Left ventricle myocardium superior (tissue), 1 donor: ENCODE measurements at regions not wholly inside any gene's neighbourhood (a gene's known extent, or its start where the extent isn't known, plus 50 kb on each side); places are given as distances from the start of the nearest gene placed in this dataset.
"Not testable (repeated sequence)": the region's sequence is repeated elsewhere in the genome, so short reads cannot be mapped to it uniquely, and the experiment has no call there.

Experiments
- ATAC-seq: fragments of 200-7000 bp; cut with Tn5 transposase; one replicate; pipeline ENCODE4 v1.9.1; 2020; ENCODE audit warnings: mild to moderate bottlenecking, moderate library complexity
- DNase-seq: peaks from one replicate; pipeline ENCODE4 v3.0.0-alpha.2; 2020
- intact Hi-C: fragments of 100-400 bp; cut with micrococcal nuclease; formaldehyde crosslinking; loops from one replicate; pipeline ENCODE4 v1.11.0; 2022
- donor health status: DM: no; HTN: yes; CAD: no; lungs with severe emphysema.

DNA sequence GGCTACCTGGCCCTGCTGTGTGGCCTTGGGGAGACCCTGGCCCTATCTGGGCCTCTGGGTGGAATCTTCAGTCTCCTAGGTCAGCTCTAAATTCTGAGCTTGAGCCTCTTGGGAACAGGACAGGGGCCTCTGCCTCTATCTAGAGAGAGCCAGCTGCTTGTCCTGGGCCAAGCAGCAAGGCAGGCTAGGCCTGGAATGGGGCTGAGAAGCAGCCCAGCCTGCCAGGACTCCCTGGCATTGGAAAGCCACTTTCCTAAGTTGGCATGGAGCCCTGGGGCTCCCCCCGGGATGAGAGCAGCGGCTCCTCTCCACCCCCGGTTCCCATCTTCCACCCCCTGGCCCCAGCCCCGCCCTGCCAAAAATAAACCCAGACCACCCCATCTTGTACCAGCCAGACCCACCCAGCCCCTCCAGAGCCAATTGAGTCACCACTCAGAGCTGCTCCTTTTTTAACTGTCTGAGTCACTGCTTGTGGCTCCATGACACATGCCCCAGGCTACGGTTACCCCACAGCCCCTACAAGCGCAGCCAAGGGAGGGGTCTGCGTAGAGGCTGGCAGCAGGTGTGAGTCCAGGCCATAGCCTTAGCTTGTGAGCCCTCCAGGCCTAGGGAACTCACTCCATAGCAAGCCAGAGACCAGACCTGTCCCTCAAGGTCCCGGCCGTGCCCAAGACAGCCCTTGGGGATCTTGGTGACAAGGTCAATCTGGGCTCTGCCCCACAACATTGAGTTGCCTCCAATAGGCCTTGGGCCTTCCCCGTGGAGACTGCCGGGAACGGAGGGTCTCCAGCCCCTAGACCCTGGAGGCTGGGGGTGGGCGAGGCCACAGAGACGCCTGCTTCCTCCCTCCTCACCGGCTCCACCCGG is 189.7 kb downstream of the TBC1D2B start:
- DNase-seq = peak; percentile 10
- peak; percentile 71 for ATAC-seq
- intact Hi-C loops = not testable (repeated sequence)

- DNase-seq (no peak), ATAC-seq (no peak)
- intact Hi-C loops = no loop called here
These were observed 190.6 kb downstream of the TBC1D2B start for GRCh38 chr15:77886805-77887448.

DNA sequence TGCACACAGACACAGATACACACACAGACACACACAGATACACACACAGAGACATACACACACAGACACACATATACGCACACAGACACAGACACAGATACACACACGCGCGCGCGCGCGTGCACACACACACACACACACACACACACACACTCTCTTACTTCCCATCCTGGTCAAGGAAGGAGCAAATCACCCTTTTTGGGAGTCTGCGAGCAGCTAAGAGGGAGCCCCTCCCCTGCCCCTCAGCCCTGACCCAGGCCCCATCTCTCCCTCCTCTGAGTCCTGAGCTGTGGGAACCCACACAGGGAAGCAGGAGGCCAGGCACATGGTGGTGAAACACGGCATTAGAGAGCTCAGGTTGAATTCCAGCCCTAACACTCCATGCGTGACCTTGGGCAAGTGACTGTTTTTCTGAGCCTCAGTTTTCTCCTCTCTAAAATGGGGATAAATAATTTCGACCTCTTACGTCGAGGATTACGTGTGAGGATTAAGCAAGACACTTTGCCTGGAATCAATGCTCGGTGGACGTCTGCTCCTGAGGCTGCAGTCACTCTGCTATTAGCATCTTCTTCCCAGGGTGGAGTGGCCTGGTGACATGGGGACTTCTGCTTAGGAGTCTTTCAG is 191.5 kb downstream of the TBC1D2B start:
- intact Hi-C loops, DNase-seq, ATAC-seq: not testable (repeated sequence)

DNA sequence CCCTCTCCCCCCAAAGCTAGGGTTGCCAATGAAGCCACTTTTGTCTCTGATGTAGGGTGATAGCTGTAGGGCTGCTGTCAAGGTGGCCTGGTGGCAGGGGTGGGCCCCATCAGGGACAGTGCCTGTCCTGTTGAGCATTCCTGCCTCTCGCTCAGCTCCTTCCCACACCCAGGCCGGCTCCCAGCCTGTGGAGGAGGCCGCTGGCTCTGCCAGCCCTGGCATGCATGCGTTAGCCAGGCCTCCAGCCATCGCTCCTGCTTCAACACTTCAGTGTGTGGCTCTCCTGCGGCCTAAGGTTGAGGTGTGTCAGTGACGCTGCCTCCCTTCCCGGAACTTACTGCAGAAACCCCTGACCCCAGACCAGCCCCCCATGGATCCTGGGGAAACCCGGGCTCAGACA is 194.5 kb downstream of the TBC1D2B start:
- ATAC-seq = peak; percentile 7
- DNase-seq, intact Hi-C loops: not testable (repeated sequence)

- no peak for DNase-seq
- intact Hi-C loops = no loop called here
- no peak for ATAC-seq
These were observed 195.6 kb downstream of the TBC1D2B start for GRCh38 chr15:77881950-77882349.

GRCh38 chr15:77881535-77881934 is 196.0 kb downstream of the TBC1D2B start:
- DNase-seq, ATAC-seq, intact Hi-C loops: not testable (repeated sequence)

GRCh38 chr15:77879466-77879865 is 198.0 kb downstream of the TBC1D2B start:
- ATAC-seq, intact Hi-C loops, DNase-seq: not testable (repeated sequence)

DNA sequence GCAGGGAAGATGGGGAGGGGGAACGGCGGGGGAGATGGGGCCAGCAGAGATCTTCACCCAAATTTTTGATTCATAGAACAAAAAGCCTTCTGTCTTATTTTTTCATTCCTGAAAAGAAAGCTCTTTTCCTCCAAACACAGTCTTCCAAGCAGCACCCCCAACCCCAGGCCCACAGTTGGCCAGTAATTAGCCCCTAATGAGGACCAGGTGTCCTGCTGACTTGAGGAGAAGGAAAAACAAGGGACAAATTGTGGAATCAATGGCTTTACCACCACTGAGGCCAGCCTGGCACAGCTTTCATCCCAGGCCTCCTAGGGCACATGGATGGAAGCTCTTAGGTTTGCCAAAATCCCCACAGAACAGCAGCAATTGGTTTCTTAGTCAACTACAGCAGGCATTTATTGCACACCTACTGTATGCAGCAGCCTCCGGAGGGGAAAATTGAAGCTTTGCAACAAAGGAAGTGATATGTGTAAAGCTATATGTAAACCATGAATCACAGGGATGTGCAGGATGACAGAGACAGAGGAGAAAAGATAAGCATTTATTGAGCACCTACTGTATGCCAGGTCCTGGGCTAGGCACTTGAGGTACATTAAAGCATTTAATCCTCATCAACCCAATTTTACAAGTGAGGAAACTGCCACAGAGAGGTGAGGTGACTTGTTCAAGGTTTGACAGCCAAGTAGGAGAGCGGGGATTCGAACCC is 199.5 kb downstream of the TBC1D2B start:
- no peak for ATAC-seq
- intact Hi-C loops = no loop called here
- DNase-seq = no peak

DNA sequence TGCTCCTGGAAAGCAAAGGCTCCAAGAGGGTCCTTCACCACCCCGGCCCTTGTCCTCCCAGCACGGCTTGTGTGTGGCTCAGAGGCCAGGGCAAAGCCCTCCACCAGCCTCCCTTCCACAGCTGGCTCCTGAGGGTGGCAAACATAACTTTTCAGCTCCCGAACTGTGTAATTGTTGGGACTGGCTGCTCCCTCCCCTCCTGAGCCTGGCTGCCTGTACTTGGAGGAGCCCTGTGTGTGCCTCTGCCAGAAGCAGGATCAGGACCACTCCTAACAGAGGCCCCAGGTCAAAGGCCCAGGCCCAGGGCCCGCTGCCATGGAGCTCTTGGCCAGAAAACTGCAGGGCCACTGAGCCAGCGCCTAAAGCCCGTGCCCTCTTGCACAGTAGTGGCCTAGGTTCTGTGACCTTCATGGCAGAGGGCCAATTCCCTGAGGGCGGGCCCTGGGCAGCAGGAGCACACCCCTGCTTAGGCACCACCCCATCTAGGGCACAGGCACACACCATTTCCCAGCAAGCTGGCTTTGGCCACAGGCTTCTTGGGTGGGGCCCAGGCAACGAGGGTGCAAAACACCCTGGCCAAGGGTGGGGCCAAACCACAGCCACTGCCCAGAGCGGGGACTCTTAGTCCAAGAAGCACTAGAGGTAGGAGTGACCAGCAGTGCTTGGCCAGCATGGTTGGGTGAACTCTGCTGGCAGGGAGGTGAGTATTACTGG is 201.2 kb downstream of the TBC1D2B start:
- intact Hi-C loops, DNase-seq: not testable (repeated sequence)
- peak; percentile 57 for ATAC-seq

- ATAC-seq (peak; percentile 44), DNase-seq (peak; percentile 34)
These were observed 202.3 kb downstream of the TBC1D2B start for GRCh38 chr15:77875066-77875721.

GRCh38 chr15:77874063-77874462 is 203.4 kb downstream of the TBC1D2B start:
- ATAC-seq = no peak
- peak; percentile 12 for DNase-seq
- intact Hi-C loops = no loop called here

More at GRCh38 chr15:77875066-77875721, 202.3 kb downstream of the TBC1D2B start:
- intact Hi-C loops = not testable (repeated sequence)

DNA sequence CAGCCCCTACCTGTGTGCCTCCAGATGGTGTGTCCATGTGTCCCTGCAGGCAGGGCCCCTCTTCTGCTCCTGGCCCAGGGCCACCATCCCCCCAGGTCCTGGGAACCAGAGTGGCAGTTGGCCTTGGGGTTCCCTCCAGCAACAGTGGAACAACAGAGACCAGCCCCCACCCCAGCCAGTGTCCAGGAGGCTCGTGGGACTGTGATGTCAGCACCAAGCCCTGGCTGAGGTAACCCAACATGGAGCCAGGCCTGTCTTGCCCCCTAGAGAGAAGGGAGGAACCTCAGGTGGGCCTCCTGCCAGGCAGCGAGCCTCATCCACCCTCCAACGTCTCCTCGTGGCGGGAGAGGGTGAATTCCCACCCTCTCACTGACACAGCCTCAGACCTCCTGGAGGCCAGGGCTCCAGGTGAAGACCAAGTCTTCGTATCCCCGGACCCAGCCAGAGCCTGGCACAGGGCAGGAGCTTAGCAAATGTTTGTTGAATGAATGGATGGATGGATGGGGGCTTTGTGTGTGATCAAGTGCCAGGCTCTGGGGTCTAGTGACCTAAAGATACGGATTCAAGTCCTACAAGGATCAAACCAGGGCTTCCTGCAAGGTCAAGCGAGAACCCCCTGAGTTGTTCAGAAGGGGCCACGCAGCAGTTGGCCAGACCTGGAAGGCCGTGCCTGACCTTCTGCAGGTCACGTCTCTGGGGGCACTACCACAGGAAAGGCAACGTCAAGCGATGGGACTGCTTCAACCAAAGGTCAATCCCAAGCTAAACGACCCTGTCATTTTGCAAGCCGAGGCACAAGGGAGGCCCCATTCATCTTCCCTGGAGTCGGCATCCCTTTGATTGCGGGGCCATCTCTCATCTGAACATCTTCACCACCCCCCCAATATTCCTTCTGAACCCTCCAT is 204.7 kb downstream of the TBC1D2B start:
- intact Hi-C loops, ATAC-seq: not testable (repeated sequence)
- peak; percentile 19 for DNase-seq

DNA sequence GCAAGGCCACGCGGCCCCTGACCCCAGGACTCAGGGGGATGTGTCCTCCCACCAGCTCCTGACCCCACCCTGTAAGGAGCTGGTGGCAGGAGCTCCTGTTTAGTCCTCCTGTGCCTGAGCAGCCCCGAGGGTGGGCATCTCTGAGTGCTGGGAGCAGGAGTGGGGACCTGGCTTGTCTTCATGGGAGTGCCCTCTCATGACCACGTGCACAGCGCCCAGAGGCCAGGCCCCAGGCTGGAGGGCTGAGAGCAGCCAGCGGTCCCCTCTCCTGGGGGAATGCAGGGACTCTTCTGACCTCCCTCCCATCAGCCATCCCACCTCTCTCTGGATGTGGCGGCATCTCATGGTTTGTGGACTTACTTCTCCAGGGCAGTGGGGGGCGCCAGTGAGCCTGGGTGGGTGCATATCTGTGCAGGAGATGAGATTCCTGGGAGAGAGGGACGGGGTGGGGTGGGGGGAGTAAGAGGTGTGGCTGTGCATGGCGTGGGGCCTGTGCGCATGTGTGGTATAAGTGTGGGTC is 205.6 kb downstream of the TBC1D2B start:
- intact Hi-C loops = no loop called here
- ATAC-seq (no peak), DNase-seq (peak; percentile 14)

DNA sequence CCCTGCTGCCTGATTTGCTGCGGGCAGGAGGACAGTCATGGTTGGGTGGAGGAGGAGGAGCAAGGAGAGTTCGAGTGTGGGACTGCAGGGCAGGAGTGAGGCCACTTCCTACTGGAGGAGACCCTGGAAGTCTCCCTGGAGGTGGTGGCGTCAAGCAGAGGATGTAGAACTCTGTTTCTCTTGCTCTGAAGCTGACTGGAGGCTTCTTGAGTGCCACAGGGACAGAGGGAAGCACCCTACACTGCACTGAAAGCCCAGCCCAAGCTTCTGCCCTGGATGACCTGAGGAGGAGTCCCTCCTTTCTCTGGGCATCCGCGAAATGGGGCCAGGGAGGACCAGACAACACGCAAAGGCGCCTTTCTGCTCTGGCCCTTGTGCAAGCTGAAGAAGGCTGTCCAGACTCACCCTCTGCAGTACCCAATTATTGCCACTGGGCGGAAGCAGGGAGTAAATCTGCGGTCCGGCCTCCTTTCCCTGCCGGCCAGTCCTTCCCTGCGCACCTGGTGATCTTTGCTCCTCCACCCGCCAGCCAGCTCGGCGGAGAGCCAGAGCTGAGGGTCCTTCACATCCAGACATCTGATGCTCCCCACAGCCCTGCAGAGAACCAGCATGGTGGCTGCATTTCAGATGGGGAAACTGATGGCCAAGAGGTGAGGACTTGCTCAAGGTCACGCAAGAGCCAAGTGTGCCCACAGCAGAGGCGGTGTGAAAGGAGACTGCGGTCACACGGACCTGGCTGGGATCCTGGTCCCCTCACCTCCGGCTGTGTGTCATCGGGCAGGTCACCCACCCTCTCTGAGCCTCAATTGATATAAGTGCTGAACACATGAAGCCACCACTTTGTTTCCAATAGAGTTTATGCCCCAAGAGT is 207.1 kb downstream of the TBC1D2B start:
- intact Hi-C loops = no loop called here
- ATAC-seq (peak; percentile 72), DNase-seq (peak; percentile 60)

- intact Hi-C loops = no loop called here
- ATAC-seq = no peak
- DNase-seq = peak; percentile 13
These were observed 208.3 kb downstream of the TBC1D2B start for GRCh38 chr15:77869021-77869895.
